OCI-LY7 (cell line): ENCODE measurements at regions not wholly inside any gene's neighbourhood (a gene's known extent, or its start where the extent isn't known, plus 50 kb on each side); places are given as distances from the start of the nearest gene placed in this dataset.

Experiments used
- EZH2phosphoT487 ChIP-seq: fragments of 200-600 bp; sonication (generic); IDR thresholded peaks from 2 replicates; pipeline ENCODE4 v1.6.1; 2018; ENCODE audit warnings: low read depth, borderline replicate concordance, mild to moderate bottlenecking, mixed run types, antibody characterized with exemption, low read length, moderate library complexity, mixed read lengths
- TF ChIP-seq, protein P1 (sequence below): fragments of 200-600 bp; sonication (generic); conservative IDR thresholded peaks from 2 replicates; pipeline ENCODE4 v1.5.1; 2014; ENCODE audit warnings: mild to moderate bottlenecking, antibody characterized with exemption, low read length, moderate library complexity, mixed read lengths

DNA sequence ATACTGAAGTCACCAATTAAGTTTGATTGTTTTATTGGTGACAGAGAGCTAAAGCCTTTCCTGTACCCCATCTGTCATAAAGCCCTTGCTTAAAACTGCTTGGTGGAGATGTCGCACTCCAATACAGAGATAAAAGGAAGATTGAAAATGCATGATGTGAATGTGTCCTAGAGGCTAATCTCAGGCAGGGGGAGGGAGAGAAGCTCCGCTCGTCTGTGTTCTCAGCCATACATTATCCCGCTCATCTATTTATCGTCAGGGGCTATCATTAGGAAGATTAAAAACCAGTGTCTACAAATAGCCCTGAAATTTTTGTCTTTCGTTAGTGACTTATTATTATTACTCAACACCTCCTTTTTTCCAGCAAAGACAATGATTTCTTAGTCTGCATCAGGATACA is 110.3 kb downstream of the CMPK2 start:
- TF ChIP-seq, protein P1, sequence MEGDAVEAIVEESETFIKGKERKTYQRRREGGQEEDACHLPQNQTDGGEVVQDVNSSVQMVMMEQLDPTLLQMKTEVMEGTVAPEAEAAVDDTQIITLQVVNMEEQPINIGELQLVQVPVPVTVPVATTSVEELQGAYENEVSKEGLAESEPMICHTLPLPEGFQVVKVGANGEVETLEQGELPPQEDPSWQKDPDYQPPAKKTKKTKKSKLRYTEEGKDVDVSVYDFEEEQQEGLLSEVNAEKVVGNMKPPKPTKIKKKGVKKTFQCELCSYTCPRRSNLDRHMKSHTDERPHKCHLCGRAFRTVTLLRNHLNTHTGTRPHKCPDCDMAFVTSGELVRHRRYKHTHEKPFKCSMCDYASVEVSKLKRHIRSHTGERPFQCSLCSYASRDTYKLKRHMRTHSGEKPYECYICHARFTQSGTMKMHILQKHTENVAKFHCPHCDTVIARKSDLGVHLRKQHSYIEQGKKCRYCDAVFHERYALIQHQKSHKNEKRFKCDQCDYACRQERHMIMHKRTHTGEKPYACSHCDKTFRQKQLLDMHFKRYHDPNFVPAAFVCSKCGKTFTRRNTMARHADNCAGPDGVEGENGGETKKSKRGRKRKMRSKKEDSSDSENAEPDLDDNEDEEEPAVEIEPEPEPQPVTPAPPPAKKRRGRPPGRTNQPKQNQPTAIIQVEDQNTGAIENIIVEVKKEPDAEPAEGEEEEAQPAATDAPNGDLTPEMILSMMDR = no peak
- no peak for TF ChIP-seq EZH2phosphoT487
